K562 (cell line): ENCODE measurements at regions not wholly inside any gene's neighbourhood (a gene's known extent, or its start where the extent isn't known, plus 50 kb on each side); places are given as distances from the start of the nearest gene placed in this dataset.

ENCODE experiments used
- ATF7 ChIP-seq: fragments of 450-650 bp; IDR thresholded peaks from 2 replicates; pipeline ENCODE4 v1.7.1; 2014; ENCODE audit warnings: mild to moderate bottlenecking, moderate library complexity
- BHLHE40 ChIP-seq: IDR thresholded peaks from 2 replicates; pipeline ENCODE4 v1.6.1; 2011; ENCODE audit warnings: low read length, improper control_type of control experiment
- BRF1 ChIP-seq: IDR thresholded peaks from 3 replicates; pipeline ENCODE4 v1.6.1; 2011; ENCODE audit warnings: borderline replicate concordance, mild to moderate bottlenecking; ENCODE audit not compliant: insufficient read length; ENCODE audit errors: extremely low read depth
- CBX3 ChIP-seq, 2 experiments: IDR thresholded peaks; 1 replicate in 1 of 2; 2 replicates in 1 of 2; pipeline ENCODE4 v1.6.1; 2012; ENCODE audit warnings: inconsistent platforms in 2 of 2, low read length in 2 of 2, borderline replicate concordance in 1 of 2, control low read depth in 1 of 2
- E2F5 ChIP-seq: sonication (generic); formaldehyde crosslinking; IDR thresholded peaks from 2 replicates; pipeline ENCODE4 v1.8.0; 2022; ENCODE audit warnings: mild to moderate bottlenecking, missing genetic modification reagents
- NFIC ChIP-seq: fragments of 450-650 bp; IDR thresholded peaks from 2 replicates; pipeline ENCODE4 v1.6.1; 2017; ENCODE audit warnings: mild to moderate bottlenecking, inconsistent platforms
- PHF21A ChIP-seq: fragments of 450-650 bp; IDR thresholded peaks from 2 replicates; pipeline ENCODE4 v1.6.1; 2017; ENCODE audit warnings: low read depth, borderline replicate concordance
- PREB ChIP-seq: sonication (generic); formaldehyde crosslinking; IDR thresholded peaks from 2 replicates; pipeline ENCODE4 v1.8.1; 2023; ENCODE audit warnings: mild to moderate bottlenecking, missing genetic modification reagents
- RAD21 ChIP-seq, 2 experiments: fragments of 250-450 bp in 1 of 2; fragments of 450-650 bp in 1 of 2; sonication (Bioruptor Pico) in 1 of 2; formaldehyde crosslinking in 1 of 2; IDR thresholded peaks in 1 of 2; conservative IDR thresholded peaks in 1 of 2; 2 replicates each; pipeline versions ENCODE4 v1.4.0 to v1.8.0; 2020 to 2022; ENCODE audit warnings: mild to moderate bottlenecking in 2 of 2, moderate library complexity in 1 of 2
- RB1 ChIP-seq: fragments of 450-650 bp; IDR thresholded peaks from 2 replicates; pipeline ENCODE4 v1.6.1; 2017; ENCODE audit warnings: low read depth, mild to moderate bottlenecking
- RCOR1 ChIP-seq, 2 experiments: IDR thresholded peaks; 2 replicates each; pipeline ENCODE4 v1.6.1; 2012; ENCODE audit warnings: low read depth in 2 of 2, low read length in 2 of 2, borderline replicate concordance in 1 of 2, improper control_type of control experiment in 1 of 2
- RFX1 ChIP-seq: fragments of 450-650 bp; IDR thresholded peaks from 2 replicates; pipeline ENCODE4 v1.6.1; 2016; ENCODE audit warnings: mild to moderate bottlenecking, moderate library complexity
- SP1 ChIP-seq: sonication (generic); formaldehyde crosslinking; IDR thresholded peaks from 2 replicates; pipeline ENCODE4 v1.8.1; 2022; ENCODE audit warnings: mild to moderate bottlenecking, missing genetic modification reagents
- TAF7 ChIP-seq: fragments of 450-650 bp; IDR thresholded peaks from 2 replicates; pipeline ENCODE4 v1.6.1; 2016; ENCODE audit warnings: missing genetic modification characterization, missing compliant biosample characterization
- ZNF316 ChIP-seq: fragments of 450-650 bp; IDR thresholded peaks from 2 replicates; pipeline ENCODE4 v1.6.1; 2016
- ZNF436 ChIP-seq: fragments of 250-450, 450-650 bp; sonication (Bioruptor Pico); formaldehyde crosslinking; IDR thresholded peaks from 2 replicates; pipeline ENCODE4 v1.7.0; 2020; ENCODE audit warnings: mild to moderate bottlenecking
- ZNF586 ChIP-seq: fragments of 450-650 bp; formaldehyde crosslinking; conservative IDR thresholded peaks from 2 replicates; pipeline ENCODE4 v1.4.0; 2020; ENCODE audit warnings: mild to moderate bottlenecking, moderate library complexity
- TF ChIP-seq, protein P1 (sequence below): fragments of 250-450 bp; sonication (Bioruptor Pico); IDR thresholded peaks from 2 replicates; pipeline ENCODE4 v1.5.0; 2022; ENCODE audit warnings: mild to moderate bottlenecking
- TF ChIP-seq, protein P2 (sequence below), 2 experiments: fragments of 450-650 bp; conservative IDR thresholded peaks; 2 replicates each; pipeline ENCODE4 v1.6.1; 2017; ENCODE audit warnings: mild to moderate bottlenecking in 2 of 2, moderate library complexity in 2 of 2
- TF ChIP-seq, protein P3 (sequence below): sonication (generic); formaldehyde crosslinking; IDR thresholded peaks from 2 replicates; pipeline ENCODE4 v1.9.0; 2022; ENCODE audit warnings: mild to moderate bottlenecking, missing genetic modification reagents

- peak in 1 of 2 experiments; percentile 5; a peak in 1 of 4 replicates for TF ChIP-seq RAD21 (CRISPR knock-in tag; conservative IDR thresholded peaks at IDR 0.05 in 1 of 2, IDR thresholded peaks at IDR 0.05 in 1 of 2)
- no peak for TF ChIP-seq E2F5 (CRISPR knock-in tag)
- TF ChIP-seq CBX3 (IDR thresholded peaks at IDR 0.05; ENCODE audit: borderline replicate concordance in 1 of 2, low read length in 2 of 2) = peak in 1 of 2 experiments; percentile 80; a peak in 2 of 3 replicates
- TF ChIP-seq, protein P1, sequence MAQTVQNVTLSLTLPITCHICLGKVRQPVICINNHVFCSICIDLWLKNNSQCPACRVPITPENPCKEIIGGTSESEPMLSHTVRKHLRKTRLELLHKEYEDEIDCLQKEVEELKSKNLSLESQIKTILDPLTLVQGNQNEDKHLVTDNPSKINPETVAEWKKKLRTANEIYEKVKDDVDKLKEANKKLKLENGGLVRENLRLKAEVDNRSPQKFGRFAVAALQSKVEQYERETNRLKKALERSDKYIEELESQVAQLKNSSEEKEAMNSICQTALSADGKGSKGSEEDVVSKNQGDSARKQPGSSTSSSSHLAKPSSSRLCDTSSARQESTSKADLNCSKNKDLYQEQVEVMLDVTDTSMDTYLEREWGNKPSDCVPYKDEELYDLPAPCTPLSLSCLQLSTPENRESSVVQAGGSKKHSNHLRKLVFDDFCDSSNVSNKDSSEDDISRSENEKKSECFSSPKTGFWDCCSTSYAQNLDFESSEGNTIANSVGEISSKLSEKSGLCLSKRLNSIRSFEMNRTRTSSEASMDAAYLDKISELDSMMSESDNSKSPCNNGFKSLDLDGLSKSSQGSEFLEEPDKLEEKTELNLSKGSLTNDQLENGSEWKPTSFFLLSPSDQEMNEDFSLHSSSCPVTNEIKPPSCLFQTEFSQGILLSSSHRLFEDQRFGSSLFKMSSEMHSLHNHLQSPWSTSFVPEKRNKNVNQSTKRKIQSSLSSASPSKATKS = no peak
- no peak for TF ChIP-seq ZNF316
- no peak for TF ChIP-seq RFX1
- no peak for TF ChIP-seq ZNF436 (CRISPR knock-in tag)
- TF ChIP-seq RB1 = 0 out of 2 replicates have a peak, but pooled peaks have one; percentile 48
- no peak for TF ChIP-seq PHF21A
- peak; percentile 33; the same call in 1 of the 2 replicates for TF ChIP-seq BHLHE40
- TF ChIP-seq BRF1 = no peak
- peak; percentile 43; the same call in 1 of the 2 replicates for TF ChIP-seq ATF7
- TF ChIP-seq, protein P2, sequence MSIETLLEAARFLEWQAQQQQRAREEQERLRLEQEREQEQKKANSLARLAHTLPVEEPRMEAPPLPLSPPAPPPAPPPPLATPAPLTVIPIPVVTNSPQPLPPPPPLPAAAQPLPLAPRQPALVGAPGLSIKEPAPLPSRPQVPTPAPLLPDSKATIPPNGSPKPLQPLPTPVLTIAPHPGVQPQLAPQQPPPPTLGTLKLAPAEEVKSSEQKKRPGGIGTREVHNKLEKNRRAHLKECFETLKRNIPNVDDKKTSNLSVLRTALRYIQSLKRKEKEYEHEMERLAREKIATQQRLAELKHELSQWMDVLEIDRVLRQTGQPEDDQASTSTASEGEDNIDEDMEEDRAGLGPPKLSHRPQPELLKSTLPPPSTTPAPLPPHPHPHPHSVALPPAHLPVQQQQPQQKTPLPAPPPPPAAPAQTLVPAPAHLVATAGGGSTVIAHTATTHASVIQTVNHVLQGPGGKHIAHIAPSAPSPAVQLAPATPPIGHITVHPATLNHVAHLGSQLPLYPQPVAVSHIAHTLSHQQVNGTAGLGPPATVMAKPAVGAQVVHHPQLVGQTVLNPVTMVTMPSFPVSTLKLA (conservative IDR thresholded peaks at IDR 0.05) = peak in 1 of 2 experiments; percentile 68; a peak in 3 of 4 replicates
- TF ChIP-seq ZNF586 (CRISPR knock-in tag) = no peak
- TF ChIP-seq NFIC = 0 out of 2 replicates have a peak, but pooled peaks have one; percentile 31
- 0 out of 4 replicates have a peak, but pooled peaks of 1 of the 2 experiments have one; percentile 23 for TF ChIP-seq RCOR1 (IDR thresholded peaks at IDR 0.05; ENCODE audit: borderline replicate concordance in 1 of 2, low read depth in 2 of 2, low read length in 2 of 2)
- no peak for TF ChIP-seq PREB (CRISPR knock-in tag)
- 0 out of 2 replicates have a peak, but pooled peaks have one; percentile 38 for TF ChIP-seq TAF7 (tag)
- TF ChIP-seq, protein P3, sequence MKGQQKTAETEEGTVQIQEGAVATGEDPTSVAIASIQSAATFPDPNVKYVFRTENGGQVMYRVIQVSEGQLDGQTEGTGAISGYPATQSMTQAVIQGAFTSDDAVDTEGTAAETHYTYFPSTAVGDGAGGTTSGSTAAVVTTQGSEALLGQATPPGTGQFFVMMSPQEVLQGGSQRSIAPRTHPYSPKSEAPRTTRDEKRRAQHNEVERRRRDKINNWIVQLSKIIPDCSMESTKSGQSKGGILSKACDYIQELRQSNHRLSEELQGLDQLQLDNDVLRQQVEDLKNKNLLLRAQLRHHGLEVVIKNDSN (CRISPR knock-in tag) = no peak
- TF ChIP-seq SP1 (CRISPR knock-in tag) = peak; percentile 43; the same call in 1 of the 2 replicates
Observed at GRCh38 chr20:41693136-41693979, 75.2 kb upstream of the CHD6 start (continued).
